ENCODE measurements at regions not wholly inside any gene's neighbourhood (a gene's known extent, or its start where the extent isn't known, plus 50 kb on each side); places are given as distances from the start of the nearest gene placed in this dataset.

- TF ChIP-seq EZH2 (IDR thresholded peaks at IDR 0.05; ENCODE audit: low read length, missing control alignments) (no peak), CTCF (conservative IDR thresholded peaks at IDR 0.05 in 1 of 2, IDR thresholded peaks at IDR 0.05 in 1 of 2; ENCODE audit: low read depth in 1 of 2, low read length in 2 of 2) (no peak)
Observed at GRCh38 chr12:90203556-90203955, 494.9 kb upstream of the ATP2B1 start.
